ENCODE measurements at regions not wholly inside any gene's neighbourhood (a gene's known extent, or its start where the extent isn't known, plus 50 kb on each side); places are given as distances from the start of the nearest gene placed in this dataset.
"Not testable (repeated sequence)": the region's sequence is repeated elsewhere in the genome, so short reads cannot be mapped to it uniquely, and the experiment has no call there.

DNA sequence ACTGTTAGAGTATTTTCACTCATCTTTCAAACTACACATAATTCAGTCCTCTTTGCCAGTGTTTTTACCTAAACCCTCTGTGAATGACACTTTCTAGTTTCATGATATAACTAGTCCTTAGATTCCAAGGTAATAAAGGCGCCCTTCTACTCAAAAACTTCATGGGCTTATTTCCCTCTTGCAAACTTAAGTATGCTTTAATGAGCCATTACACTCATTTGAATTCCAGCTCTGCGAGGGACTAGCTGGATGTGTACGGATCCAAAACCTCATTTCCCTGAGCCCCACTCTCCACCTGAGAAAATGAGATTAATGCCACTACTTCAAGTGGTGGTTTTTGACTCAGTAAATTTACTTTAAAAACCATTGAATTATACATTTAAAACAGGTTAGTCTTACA is 141.1 kb downstream of the NDUFA12 start:
- no peak for DNase-seq (ENCODE audit: low spot score)

DNA sequence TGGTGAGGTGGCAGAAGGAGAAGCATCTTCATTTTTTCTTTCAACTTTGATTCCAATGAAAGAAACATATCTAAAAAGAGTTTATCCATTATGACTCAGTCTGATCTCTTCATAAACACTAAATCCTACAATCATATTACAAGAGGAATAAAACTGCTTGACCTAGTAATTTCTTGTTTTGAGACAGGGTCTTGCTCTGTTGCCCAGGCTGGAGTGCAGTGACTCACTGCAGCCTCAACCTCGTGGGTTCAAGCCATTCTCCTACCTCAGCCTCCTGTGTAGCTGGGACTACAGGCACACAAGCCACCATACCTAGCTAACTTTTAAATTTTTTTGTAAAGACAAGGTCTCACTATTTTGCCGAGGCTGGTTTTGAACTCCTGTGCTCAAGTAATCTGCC is 147.2 kb downstream of the NDUFA12 start:
- no peak for DNase-seq (ENCODE audit: low spot score)

DNA sequence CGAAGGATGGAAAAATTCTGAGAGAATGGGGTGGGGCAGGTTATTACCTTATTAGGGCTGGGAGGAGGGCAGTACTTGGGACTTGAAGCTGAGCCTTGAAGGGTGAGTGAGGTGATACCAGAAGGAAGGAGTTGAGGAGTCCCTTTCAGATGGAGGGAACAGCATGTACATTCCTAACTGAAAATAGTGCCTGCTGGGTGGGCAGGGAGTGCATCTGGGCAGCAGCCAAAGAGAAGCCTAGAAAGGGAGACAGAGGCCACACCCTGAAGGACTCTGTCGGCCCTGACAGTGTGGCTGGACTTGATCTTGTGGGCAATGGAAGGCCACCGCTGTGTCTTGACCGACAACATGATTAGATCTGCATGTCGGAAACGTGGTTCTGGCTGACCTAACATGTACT is 147.6 kb downstream of the NDUFA12 start:
- no peak for DNase-seq (ENCODE audit: low spot score)

DNA sequence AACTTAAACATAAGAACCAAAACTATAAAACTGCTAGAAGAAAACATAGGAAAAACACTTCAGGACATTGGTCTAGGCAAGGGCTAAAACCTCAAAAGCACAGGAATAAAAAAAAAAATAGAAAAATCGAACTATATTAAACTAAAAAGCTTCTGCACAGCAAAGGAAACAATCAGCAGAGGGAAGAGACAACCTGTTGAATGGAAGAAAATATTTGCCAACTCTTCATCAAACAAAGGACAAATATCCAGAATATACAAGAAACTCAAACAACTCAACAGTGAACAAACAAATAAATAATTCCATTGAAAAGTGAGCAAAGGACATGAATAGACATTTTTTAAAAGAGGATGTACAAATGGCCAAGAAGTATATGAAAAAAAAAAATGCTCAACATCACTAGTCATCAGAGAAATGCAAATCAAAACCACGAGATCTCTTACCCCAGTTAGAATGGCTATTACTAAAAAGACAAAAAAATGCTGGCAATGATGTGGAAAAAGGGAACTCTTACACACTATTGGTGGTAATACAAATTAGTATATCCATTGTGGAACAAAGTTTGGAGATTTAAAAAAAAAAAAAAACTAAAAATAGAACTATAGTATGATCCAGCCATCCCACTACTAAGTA is 152.0 kb downstream of the NDUFA12 start:
- DNase-seq (ENCODE audit: low spot score): no peak

DNA sequence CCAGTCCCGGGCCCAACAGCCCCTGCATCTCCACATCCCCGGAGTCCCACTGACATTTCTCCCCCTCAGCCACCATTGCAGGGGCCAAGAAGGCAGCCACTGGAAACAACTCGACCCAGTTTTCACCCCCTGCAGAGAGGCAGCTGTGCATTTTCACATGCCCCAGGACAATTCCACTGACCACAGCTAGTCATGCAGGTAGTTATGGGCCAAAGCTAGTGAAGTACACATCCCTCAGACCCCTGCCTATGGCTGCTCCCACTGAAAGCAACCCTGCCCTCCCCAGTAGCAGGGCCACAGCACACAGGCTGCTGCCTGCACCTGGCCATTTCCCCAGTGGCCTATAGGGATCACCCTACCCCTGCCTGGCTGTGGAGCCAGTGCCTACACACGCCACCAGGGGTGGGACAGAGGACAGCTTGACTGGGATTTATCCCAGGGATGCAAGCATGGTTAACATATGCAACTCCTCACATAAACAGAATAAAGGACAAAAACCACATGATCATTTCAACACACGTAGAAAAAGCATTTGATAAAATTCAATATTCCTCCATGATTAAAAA is 154.0 kb downstream of the NDUFA12 start:
- DNase-seq (ENCODE audit: low spot score): no peak

DNA sequence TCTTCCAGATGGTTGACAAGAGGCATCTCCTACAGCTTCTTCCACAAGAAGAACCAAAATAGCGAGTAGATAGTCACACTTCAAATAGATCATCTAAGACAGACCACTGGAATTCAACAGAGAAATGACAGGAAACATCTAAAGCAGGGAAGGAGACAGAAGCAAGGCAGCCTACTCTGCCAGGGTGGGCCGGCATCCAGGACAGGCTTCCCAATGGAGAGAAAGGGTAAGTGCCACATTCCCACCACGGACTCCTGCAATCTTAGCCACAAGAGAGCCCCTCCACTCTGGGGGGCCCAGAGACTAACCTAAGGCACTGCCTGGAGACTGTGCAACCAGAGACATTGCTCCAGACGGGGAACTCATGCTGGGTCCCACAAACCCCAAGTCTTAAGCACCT is 154.5 kb downstream of the NDUFA12 start:
- no peak for DNase-seq (ENCODE audit: low spot score)

DNA sequence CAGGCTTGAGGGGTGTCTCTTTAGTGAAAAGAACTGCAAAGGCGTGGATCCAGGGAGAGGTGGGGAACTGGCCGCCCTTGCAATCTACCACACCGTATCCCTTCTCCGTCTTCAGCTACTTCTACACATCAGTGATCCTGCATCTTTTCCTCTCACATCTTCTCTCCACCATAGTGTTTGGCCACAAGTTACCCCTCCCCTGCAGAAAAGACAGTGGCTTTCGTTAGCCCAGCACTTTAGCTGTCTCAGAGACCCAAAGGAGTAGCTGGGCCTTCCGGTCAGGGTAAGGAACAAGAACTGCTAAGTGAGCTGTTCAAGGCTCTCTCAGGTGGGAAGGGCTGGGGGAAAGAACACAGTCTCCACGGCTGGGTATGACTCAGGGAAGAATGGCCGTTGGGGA is 158.4 kb downstream of the NDUFA12 start:
- DNase-seq (ENCODE audit: low spot score): no peak

DNA sequence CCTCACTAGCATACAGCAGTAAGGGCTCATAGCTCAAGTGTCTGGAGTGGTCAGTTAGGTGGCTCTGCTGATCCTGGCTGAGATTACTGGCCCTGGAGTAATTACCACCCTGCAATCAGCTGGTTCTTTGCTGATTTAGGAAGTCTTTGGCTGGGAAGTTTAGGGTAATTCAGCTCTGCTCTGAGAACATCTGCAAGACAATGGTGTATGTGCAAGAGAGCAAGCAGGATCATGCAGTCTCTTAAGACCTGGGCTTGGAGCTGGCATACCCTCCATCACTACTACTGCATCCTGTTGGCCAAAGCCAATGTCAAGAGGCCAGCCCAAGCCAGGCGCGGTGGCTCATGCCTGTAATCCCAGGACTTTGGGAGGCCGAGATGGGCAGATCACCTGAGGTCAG is 159.0 kb downstream of the NDUFA12 start:
- no peak for DNase-seq (ENCODE audit: low spot score)

DNA sequence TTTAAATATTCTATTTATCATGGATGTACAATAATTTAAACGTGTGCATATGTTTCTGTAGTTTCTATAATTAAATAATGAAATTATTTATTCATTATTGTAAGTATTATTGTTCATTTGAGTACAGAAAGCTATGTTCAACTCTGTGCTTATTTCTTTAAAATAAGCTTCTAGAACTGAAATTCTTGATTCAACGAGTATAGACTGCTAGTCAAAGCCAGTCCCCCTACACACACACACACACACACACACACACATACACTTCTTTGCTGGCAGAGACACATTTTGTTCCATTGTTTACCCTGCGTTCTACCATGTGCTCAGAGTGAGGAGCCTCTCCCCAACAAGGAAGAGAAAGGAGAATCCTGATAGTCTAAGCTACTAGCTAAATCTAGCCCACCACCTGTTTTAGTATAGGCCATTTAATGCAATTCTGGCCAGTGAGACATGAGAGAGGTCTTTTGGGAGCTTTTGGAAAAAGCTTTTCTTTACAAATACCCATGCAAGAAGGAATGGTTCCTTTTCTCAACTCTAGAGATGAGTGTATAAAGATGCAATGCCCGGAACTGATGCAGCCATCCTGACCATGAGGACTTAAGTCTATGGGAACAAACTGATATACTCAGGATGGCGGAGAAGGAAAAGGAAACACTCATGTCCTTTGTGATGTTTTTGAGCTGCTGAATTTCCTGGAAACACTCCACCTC is 161.4 kb downstream of the NDUFA12 start:
- DNase-seq (ENCODE audit: low spot score): no peak

DNA sequence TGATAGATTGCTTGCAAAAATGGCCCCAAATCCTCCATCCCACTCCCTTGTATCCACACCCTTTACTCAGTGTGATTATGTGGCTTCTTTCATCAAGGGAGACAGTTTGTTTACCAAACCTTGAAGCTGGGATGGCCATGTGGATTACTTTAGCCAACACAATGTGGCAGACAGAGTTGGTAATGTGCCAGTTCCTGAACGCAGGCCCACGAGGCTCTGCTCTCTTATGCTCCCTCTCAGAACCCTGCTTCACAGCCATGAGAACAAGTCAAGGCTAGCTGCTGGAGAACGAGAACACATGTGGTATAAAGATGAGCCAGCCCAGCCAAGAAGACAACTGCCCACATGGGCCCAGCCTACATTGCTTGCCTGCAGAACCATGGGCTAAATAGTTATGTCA is 162.3 kb downstream of the NDUFA12 start:
- no peak for DNase-seq (ENCODE audit: low spot score)

DNA sequence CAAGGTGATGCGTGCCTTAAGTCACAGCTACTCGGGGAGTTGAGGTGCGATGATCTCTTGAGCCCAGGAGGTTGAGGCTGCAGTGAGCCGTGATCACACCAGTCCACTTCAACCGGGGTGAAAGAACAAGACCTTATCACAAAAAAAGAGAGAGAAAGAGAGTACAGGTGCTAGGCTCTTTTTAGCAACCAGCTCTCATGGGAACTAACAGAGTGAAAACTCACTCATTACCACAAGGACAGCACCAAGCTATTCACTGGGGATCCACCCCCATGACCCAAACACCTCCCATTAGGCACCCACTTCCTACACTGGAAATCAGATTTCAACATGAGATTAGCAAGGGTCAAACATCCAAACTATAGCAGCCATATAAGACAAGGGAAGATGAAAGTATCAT is 164.2 kb downstream of the NDUFA12 start:
- no peak for DNase-seq (ENCODE audit: low spot score)

DNA sequence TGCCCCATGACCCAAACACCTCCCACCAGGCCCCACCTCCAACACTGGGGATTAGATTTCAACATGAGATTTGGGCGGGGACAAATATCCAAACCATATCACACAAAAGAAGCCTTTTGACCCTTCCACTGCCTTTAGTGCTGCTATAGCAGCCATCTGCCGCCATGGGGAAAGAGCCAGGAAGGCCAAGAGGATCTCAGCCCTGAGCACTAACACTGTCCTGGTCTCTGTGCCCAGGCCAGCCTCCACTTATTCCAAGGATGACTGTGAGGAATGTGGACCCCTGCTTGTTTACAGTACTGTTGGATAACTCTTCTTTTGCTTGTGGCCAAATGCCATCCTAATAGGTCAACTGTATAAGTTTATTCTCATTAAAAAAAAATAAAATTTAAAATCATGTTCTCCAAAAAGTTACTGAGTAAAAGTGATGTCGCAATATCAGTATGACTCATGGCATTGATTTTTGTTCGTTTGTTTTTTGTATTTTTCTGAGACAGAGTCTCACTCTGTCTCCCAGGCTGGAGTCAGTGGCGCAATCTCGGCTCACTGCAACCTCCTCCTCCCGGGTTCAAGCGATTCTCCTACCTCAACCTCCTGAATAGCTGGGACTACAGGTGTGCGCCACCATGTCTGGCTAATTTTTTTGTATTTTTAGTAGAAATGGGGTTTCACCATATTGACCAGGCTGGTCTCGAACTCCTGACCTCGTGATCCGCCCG is 166.4 kb downstream of the NDUFA12 start:
- DNase-seq (ENCODE audit: low spot score): not testable (repeated sequence)

DNA sequence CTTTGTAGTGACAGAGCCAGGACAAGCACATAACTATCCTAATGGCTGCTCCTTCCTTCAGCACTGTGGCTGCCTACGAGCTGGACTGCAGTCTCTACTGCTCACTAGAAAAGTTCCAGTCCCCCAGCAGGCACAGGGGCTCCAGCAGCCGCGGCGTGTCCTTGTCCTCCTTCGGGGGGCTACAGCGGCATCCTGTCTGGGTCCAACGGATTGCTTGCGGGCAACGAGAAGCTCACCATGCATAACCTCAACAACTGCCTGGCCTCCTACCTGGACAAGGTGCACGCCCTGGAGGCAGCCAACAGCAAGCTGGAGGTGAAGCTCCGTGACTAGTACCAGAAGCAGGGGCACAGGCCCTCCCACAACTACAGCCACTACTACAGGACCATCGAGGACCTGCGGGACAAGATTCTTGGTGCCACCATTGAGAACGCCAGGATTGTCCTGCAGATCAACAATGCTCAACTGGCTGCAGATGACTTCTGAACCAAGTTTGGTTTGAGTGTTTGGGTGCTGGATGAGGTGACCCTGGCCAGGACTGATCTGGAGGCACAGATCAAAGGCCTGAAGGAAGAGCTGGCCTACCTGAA is 169.4 kb downstream of the NDUFA12 start:
- no peak for DNase-seq (ENCODE audit: low spot score)

DNA sequence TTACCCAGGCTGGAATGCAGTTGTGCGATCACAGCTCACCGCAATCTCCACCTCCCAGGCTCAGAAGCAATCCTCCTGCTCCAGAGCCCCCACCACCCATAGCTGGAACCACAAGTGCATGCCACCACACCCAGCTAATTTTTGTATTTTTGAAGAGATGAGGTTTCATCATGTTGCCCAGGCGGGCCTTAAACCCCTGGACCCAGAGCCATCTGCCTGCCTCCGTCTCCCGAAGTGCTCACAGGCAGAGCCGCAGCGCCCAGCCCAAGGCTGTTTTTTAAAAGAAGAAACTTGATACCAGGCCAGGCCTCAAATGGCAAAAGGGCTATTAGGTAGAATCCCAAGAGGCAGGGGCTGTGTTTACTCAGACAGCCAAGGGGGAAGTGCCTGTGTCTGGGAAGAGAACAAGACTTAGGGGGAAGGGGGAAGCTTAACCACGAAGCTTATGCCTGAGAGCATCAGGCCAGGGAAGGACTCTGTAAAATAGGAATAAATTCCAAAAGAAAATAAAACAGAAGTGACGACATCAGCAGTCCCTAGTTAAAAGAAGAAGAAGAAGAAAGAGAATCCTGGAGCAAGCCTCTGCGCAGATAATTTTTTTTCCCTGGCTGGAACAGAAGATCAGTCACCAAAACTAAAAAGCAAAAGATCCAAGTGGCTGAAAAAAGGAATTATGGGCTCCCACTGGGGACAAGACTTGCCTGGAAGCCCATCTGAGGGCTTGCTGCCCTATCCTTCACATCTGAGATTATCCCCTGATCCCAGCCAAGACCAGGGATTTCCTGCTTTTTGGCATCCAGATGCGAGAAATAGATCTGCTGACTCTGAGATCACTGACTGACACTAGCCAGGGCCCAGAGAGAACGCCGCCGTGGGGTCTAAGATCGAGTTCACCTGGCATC is 170.5 kb downstream of the NDUFA12 start:
- no peak for DNase-seq (ENCODE audit: low spot score)

DNA sequence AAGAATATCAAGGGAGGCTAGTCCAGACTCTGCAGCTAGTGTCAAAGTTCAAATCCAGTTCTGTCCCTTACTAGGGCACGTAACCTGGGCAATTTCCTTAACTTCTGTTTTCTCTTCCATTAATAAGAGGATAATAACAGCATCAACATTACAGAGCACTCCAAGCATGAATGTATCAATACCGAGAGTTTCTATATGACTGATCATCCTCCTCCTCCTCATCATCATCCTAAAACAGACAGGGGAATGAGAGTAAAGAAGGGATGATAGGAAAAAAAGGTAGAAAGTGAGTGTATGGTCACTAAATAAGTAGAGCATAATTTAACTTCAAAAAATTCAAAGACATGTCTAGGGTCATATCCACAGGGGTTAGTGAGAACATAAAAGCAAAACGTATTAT is 171.4 kb downstream of the NDUFA12 start:
- no peak for DNase-seq (ENCODE audit: low spot score)

DNA sequence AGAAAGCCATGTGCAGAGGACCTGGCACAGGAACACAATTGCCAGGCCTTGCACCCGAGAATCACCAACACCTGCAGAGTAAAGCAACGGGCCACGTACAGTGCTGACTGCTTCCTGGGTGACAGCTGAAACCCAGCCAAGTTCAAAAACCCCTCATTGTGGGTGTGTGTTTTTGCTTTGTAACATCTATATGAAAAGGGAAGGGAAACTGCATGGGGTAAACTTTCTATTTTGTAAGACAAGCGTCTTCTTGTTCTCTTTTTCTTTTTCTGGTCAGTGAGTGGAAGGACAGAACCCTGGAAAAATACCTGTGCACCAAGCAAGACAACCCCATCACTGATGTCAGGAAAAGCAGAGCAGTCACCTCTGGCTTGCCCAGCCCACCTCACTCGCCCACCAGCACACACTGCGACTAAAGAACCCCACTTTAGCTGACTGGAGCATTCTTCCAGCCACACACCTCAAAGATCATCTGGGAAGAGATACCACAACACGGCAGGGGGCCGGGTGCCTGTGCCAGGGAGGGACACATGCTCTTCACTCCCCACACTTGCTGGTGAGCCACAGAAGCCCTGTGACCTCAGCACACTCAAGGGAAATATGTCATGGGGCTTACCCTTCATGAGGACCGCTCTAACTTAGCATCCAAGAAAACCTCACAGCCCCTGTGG is 172.3 kb downstream of the NDUFA12 start:
- no peak for DNase-seq (ENCODE audit: low spot score)

DNA sequence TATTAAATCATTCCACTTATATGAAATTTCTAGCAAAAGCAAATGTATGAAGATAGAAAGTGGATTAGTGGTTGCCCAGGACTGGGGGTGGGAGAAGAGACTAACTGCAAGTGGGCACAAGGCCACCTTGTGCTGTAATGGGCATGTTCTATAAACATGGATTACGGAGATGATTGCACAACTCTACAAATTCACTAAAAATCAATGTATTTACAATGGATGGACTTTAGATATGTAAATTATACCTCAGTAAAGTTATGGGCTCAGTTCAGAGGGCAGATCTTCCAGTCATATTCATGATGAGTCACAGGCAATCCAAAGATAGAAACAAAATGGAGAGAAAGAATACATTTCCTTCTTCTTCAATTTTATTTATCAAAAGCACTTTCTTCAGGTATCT is 173.9 kb downstream of the NDUFA12 start:
- no peak for DNase-seq (ENCODE audit: low spot score)

DNA sequence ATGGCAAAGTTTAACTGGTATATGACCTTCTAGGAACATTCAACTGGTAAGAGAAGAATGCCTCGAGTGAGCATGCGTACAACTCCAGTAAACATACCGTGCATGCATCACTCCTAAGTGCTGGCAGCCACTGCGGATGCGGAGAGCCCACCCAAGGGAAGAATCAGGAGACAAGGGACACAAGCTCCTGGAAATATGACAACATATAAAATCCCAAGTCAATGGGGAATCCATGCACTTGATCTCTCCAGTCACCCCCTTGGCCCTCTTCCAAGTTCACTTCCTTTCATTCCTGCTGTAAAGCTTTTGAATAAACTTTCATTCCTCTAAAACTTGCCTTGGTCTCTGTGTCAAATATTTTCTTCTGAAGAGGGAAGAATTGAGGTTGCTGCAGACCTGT is 168.7 kb upstream of the TMCC3 start:
- DNase-seq (ENCODE audit: low spot score): no peak

DNA sequence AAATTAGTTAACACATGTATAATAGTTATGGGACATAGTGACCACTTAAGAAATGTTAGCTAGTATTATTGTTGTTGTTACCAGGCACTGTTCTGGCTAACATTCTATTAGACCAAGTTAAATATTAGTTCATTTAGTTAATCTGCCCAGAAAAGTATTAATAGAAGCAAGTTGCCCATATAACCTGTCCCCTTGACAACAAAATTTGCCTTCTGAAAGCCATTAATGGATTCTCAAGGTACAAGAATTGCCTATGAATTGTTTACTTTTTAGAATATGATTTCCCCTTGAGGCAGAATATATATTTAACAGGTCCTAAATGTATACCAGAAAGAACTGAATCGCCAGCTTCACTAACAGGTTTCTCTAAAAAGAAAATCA is 167.3 kb upstream of the TMCC3 start:
- no peak for DNase-seq (ENCODE audit: low spot score)

DNA sequence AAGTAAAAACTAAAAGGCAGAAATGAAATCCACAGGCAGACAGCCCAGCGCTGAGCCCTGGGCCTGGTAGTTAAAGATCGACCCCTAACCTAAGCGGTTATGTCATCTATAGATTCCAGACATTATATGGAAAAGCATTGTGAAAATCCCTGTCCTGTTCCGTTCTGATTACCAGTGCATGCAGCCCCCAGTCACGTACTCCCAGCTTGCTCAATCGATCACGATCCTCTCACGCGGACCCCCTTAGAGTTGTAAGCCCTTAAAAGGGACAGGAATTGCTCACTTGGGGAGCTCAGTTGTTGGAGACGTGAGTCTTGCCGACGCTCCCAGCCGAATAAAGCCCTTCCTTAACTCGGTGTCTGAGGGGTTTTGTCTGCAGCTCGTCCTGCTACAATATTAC is 166.8 kb upstream of the TMCC3 start:
- DNase-seq (ENCODE audit: low spot score): not testable (repeated sequence)

DNA sequence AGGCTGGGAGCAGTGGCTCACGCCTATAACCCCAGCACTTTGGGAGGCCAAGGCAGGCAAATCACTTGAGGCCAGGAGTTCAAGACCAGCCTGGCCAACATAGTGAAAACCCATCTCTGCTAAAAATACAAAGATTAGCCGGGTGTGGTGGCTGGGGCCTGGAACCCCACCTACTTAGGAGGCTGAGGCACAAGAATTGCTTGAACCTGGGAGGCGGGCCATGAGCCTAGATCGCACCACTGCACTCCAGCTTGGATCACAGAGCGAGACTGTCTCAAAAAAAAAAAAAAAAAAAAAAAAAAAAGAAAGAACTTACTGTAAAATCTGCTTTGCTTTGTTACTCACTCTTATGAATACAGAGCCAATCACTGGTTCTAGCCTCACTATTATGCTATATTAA is 166.4 kb upstream of the TMCC3 start:
- not testable (repeated sequence) for DNase-seq (ENCODE audit: low spot score)

Measured in A172 (cell line).